Large intestine (tissue), 3 donors: ENCODE measurements at regions not wholly inside any gene's neighbourhood (a gene's known extent, or its start where the extent isn't known, plus 50 kb on each side); places are given as distances from the start of the nearest gene placed in this dataset.

Source experiments
- DNase-seq, 2 donors: peaks; one replicate each; pipeline versions ENCODE4 v3.0.0 to v3.0.0-alpha.2; 2013
- H3K27ac ChIP-seq: one replicate; pipeline ENCODE4 v1.5.1; 2013; ENCODE audit warnings: low read length
- H3K27me3 ChIP-seq: 2 replicates; pipeline ENCODE4 v1.6.1; 2013; ENCODE audit warnings: low read length; ENCODE audit not compliant: control insufficient read depth, insufficient read depth
- H3K36me3 ChIP-seq: 2 replicates; pipeline ENCODE4 v1.6.1; 2013; ENCODE audit warnings: low read length; ENCODE audit not compliant: control insufficient read depth, insufficient read depth
- H3K4me1 ChIP-seq: one replicate; pipeline ENCODE4 v1.6.1; 2013; ENCODE audit warnings: low read length; ENCODE audit not compliant: control insufficient read depth, insufficient read depth
- H3K4me3 ChIP-seq: one replicate; pipeline ENCODE4 v1.5.1; 2013; ENCODE audit warnings: low read length
- H3K9me3 ChIP-seq: one replicate; pipeline ENCODE4 v1.6.1; 2013; ENCODE audit warnings: mild to moderate bottlenecking, low read depth, low read length, moderate library complexity; ENCODE audit not compliant: control insufficient read depth
- WGBS: methylation state at CpG from one replicate; pipeline ENCODE4 v1.1.5; 2013; ENCODE audit warnings: low lambda C conversion rate; ENCODE audit not compliant: insufficient coverage; 5-methylcytosine and 5-hydroxymethylcytosine counted together

GRCh38 chr15:29612096-29612495 is 210.2 kb downstream of the TJP1 start:
- H3K9me3 ChIP-seq, result no peaks in the 10 kb centered on the region
- no CpG with 5 or more reads among the region's 6 CpGs for WGBS
- no peaks in the 10 kb centered on the region for H3K36me3 ChIP-seq
- H3K27ac ChIP-seq, result no peak overlapping the region
- DNase-seq, result no peak
- no peaks in the 10 kb centered on the region for H3K27me3 ChIP-seq
- H3K4me1 ChIP-seq, result no peaks in the 10 kb centered on the region
- no peak overlapping the region for H3K4me3 ChIP-seq

GRCh38 chr15:29611057-29611456 is 211.2 kb downstream of the TJP1 start:
- Histone ChIP-seq H3K9me3 (no peaks in the 10 kb centered on the region), H3K27ac (no peak overlapping the region), H3K4me1 (no peaks in the 10 kb centered on the region), H3K4me3 (no peak overlapping the region), H3K27me3 (no peaks in the 10 kb centered on the region), H3K36me3 (no peaks in the 10 kb centered on the region)
- no peak for DNase-seq
- 57% methylated on average over 1 of the region's 3 CpGs for WGBS

GRCh38 chr15:29601811-29602210 is 220.5 kb downstream of the TJP1 start:
- no CpG with 5 or more reads among the region's 5 CpGs for WGBS
- H3K27ac ChIP-seq, result no peak overlapping the region

GRCh38 chr15:29600262-29600661 is 222.0 kb downstream of the TJP1 start:
- no peak for DNase-seq
- H3K27me3 ChIP-seq, result no peaks in the 10 kb centered on the region
- no peaks in the 10 kb centered on the region for H3K4me1 ChIP-seq
- H3K36me3 ChIP-seq, result no peaks in the 10 kb centered on the region
- WGBS, result 86% methylated on average over 1 of the region's 1 CpG
- no peak overlapping the region for H3K27ac ChIP-seq
- no peaks in the 10 kb centered on the region for H3K9me3 ChIP-seq
- H3K4me3 ChIP-seq, result no peak overlapping the region

More at GRCh38 chr15:29601811-29602210, 220.5 kb downstream of the TJP1 start:
- DNase-seq, result no peak
- Histone ChIP-seq H3K4me3 (no peak overlapping the region), H3K27me3 (no peaks in the 10 kb centered on the region), H3K36me3 (no peaks in the 10 kb centered on the region), H3K9me3 (no peaks in the 10 kb centered on the region), H3K4me1 (no peaks in the 10 kb centered on the region)

GRCh38 chr15:29596266-29596665 is 226.0 kb downstream of the TJP1 start:
- WGBS, result 100% methylated on average over 1 of the region's 3 CpGs
- no peak for DNase-seq
- Histone ChIP-seq H3K36me3 (no peaks in the 10 kb centered on the region), H3K9me3 (no peaks in the 10 kb centered on the region), H3K4me3 (no peak overlapping the region), H3K27ac (no peak overlapping the region), H3K4me1 (no peaks in the 10 kb centered on the region), H3K27me3 (no peaks in the 10 kb centered on the region)

GRCh38 chr15:29593629-29594028 is 228.6 kb downstream of the TJP1 start:
- Histone ChIP-seq H3K36me3 (no peaks in the 10 kb centered on the region), H3K4me3 (no peak overlapping the region), H3K4me1 (no peaks in the 10 kb centered on the region), H3K27me3 (no peaks in the 10 kb centered on the region), H3K27ac (no peak overlapping the region), H3K9me3 (no peaks in the 10 kb centered on the region)
- DNase-seq, result no peak
- WGBS, result 100% methylated on average over 1 of the region's 1 CpG

- Histone ChIP-seq H3K27me3 (no peaks in the 10 kb centered on the region), H3K4me3 (no peak overlapping the region), H3K9me3 (no peaks in the 10 kb centered on the region), H3K4me1 (no peaks in the 10 kb centered on the region), H3K36me3 (no peaks in the 10 kb centered on the region), H3K27ac (no peak overlapping the region)
- 80% methylated on average over 1 of the region's 4 CpGs for WGBS
- no peak for DNase-seq
Measured at GRCh38 chr15:29593111-29593510, 229.2 kb downstream of the TJP1 start.

- DNase-seq, result no peak
- no peak overlapping the region for H3K4me3 ChIP-seq
- no peaks in the 10 kb centered on the region for H3K4me1 ChIP-seq
- no peaks in the 10 kb centered on the region for H3K36me3 ChIP-seq
- H3K27ac ChIP-seq, result no peak overlapping the region
- no peaks in the 10 kb centered on the region for H3K9me3 ChIP-seq
- H3K27me3 ChIP-seq, result no peaks in the 10 kb centered on the region
Measured at GRCh38 chr15:29590701-29591100, 231.6 kb downstream of the TJP1 start.

GRCh38 chr15:29589975-29590374 is 232.3 kb downstream of the TJP1 start:
- Histone ChIP-seq H3K9me3 (no peaks in the 10 kb centered on the region), H3K27me3 (no peaks in the 10 kb centered on the region), H3K4me3 (no peak overlapping the region), H3K4me1 (no peaks in the 10 kb centered on the region), H3K27ac (no peak overlapping the region), H3K36me3 (no peaks in the 10 kb centered on the region)
- no peak for DNase-seq
- no CpG with 5 or more reads among the region's 4 CpGs for WGBS

- Histone ChIP-seq H3K27me3 (no peaks in the 10 kb centered on the region), H3K9me3 (no peaks in the 10 kb centered on the region), H3K27ac (no peak overlapping the region), H3K4me1 (no peaks in the 10 kb centered on the region), H3K36me3 (no peaks in the 10 kb centered on the region), H3K4me3 (no peak overlapping the region)
- WGBS, result no CpG with 5 or more reads among the region's 9 CpGs
- DNase-seq, result no peak
Measured at GRCh38 chr15:29589416-29589815, 232.9 kb downstream of the TJP1 start.

- Histone ChIP-seq H3K36me3 (no peaks in the 10 kb centered on the region), H3K9me3 (peaks cover 2% of the 10 kb centered on the region), H3K27ac (no peak overlapping the region), H3K27me3 (peaks cover 31% of the 10 kb centered on the region), H3K4me3 (no peak overlapping the region), H3K4me1 (peaks cover 6% of the 10 kb centered on the region)
- WGBS, result 92% methylated on average over 2 of the region's 4 CpGs
- no peak for DNase-seq
Measured at GRCh38 chr15:29573197-29573838, 248.9 kb downstream of the TJP1 start.
